Hindlimb muscle (tissue), 1 donor: ENCODE measurements at regions not wholly inside any gene's neighbourhood (a gene's known extent, or its start where the extent isn't known, plus 50 kb on each side); places are given as distances from the start of the nearest gene placed in this dataset.
"Not testable (repeated sequence)": the region's sequence is repeated elsewhere in the genome, so short reads cannot be mapped to it uniquely, and the experiment has no call there.

Experiments
- DNase-seq: peaks from one replicate; pipeline ENCODE4 v3.0.0-alpha.2; 2013

GRCh38 chr11:97905101-97905500, 1115.6 kb upstream of the CNTN5 start:
- no peak for DNase-seq

DNA sequence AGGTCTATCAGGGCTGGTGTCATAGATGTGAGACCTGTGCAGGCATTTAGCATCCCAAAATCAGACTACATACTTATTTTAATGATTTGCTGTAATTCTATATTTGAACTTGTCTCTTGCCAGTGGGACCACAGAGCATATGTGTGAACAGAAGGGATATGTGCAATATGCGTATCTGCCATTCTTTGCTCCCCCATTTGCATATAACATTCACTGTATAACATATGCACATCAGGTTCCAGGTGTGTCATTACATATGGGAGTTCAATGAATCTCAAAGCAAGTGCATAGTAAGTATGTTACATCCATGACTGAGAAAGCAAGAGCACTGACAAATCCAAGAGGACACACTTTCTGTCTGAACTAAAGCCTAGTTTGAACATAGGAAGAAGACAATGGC, 1115.1 kb upstream of the CNTN5 start:
- no peak for DNase-seq

DNA sequence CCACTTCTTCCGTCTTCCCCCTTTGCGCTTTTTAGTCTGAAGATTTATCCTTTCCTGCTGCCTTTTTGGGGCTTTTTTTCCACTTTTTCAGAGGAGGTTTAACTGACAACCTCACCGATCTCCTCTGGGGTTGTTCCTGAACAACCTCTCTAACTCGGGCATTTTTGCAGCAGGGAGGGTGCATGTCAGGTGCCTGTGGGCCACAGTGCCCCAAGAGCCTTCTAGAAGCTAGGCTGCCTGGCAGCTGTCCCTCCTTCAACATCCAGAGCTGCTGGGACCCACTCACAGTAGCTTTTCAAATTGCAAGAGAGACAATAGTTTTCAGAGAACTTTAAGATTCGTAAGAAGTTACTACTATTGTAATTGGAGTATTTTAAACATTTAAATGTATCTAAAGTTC, 1112.4 kb upstream of the CNTN5 start:
- no peak for DNase-seq

DNA sequence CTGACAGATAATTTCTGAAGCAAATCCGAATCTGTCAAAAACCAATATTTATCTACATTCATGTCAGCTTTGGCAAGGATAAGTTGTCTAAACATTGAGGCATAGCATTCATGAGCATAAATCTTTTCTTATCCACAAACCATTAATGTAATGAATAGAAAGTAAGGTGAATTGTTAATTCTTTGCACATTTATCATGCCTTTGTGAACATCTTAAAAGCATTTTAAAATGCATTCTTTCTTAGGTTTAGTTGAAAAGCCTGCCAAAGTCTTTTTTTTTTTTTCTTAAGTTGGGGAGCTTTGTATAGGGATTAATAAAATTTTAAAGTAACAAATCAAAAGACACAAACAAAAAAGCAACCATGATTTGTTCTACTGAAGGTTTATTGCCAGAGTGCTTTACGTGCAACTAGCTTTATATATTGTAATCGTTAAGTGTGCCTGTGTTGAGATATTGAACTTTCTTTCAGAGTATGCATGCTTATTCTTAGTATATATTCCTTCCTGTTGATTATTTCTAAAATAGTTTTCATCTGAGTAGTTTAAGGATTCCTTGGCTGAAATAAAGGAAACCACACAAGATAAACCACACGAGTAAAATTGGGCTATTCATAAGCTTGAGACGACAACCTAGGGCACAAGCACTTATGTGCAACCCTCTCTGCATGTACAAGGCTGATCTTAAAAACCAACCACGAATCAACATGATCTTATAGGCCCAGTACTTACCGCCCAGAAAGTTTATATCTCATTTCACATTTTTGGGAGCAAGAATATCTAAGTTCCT, 1110.9 kb upstream of the CNTN5 start:
- DNase-seq = no peak

- DNase-seq = no peak
These were observed 1108.1 kb upstream of the CNTN5 start for GRCh38 chr11:97912629-97913028.

DNA sequence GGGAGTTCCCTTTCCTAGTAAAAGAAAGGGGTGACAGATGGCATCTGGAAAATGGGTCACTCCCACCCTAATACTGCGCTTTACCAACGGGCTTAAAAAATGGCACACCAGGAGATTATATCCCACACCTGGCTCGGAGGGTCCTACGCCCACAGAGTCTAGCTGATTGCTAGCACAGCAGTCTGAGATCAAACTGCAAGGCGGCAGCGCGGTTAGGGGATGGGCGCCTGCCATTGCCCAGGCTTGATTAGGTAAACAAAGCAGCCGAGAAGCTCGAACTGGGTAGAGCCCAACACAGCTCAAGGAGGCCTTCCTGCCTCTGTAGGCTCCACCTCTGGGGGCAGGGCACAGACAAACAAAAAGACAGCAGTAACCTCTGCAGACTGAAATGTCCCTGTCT, 1097.8 kb upstream of the CNTN5 start:
- not testable (repeated sequence) for DNase-seq

GRCh38 chr11:97934572-97935208, 1086.1 kb upstream of the CNTN5 start:
- no peak for DNase-seq

GRCh38 chr11:97937501-97937900, 1083.2 kb upstream of the CNTN5 start:
- no peak for DNase-seq

DNA sequence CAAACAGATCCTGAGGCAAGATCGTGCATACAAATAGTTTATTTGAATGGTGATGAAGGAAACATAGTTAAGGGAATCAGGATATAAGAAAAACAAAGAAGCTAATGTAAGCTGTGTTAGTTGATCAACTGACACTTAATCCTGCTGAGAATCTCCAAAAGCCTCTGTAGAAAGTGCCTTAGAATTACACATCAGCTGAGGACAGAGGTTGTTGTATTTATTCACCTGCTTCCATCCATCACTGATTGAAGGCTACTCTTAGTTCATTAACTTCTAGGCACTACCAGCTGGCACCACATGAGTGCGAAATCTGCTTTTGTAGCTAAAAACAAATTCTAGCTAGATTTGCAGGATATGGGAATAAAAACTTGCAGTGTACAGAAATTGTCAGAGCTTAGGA, 1082.0 kb upstream of the CNTN5 start:
- DNase-seq = no peak

DNA sequence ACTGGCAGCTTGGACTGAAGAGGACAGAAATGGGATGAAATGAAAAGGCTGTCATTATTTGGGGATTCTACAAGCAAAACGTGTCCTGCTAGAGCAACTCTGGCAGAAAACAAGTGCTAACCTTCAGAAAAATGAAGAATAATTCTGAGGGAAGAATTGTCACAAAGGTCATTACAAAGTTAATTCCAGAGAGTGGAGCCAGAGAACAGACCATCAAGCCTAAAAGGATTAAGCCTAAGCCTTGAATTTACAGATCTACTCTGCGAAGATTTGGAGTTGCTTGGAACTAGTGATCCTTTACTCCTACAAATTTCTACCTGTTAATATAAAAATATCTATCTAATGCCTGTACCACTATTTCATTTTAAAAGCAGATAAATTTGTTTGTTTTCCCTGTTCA, 1077.3 kb upstream of the CNTN5 start:
- no peak for DNase-seq

DNA sequence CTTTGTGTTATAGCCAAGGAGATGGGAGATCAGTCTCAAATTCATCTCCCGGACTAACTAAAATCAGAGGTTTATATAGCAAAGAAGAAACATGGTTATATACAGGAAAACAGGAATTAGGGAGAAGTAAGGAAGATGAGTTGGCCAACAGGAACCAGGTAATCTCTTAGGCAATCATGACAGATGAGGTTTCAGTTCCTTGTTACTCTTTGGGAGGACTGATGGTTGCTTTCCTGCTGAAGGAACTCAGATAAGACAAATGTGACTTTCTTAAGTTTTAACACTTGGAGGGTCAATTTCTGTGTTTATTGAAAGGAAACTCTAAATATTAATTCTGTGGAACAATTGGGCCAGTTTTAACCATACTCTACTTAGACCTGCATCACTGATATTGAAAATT, 1072.0 kb upstream of the CNTN5 start:
- no peak for DNase-seq

DNA sequence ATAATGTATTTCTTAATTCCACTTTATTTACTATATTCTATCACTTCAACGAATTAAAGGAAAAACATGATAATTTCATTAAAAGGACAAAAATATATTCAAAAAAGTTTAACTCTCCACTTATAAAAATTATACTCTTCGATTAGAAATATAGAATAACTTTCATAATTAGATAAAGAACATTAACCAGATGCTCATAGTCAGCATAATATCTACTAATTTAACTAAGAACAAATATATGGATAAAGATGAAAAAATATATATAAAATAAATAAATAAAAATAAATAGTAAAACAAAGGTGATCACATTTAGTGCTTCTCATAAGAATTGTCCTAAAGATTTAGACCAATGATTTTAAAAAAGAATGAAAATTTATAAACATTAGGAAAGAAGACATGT, 1065.2 kb upstream of the CNTN5 start:
- DNase-seq = no peak

GRCh38 chr11:97956904-97957303, 1063.8 kb upstream of the CNTN5 start:
- DNase-seq = no peak

DNA sequence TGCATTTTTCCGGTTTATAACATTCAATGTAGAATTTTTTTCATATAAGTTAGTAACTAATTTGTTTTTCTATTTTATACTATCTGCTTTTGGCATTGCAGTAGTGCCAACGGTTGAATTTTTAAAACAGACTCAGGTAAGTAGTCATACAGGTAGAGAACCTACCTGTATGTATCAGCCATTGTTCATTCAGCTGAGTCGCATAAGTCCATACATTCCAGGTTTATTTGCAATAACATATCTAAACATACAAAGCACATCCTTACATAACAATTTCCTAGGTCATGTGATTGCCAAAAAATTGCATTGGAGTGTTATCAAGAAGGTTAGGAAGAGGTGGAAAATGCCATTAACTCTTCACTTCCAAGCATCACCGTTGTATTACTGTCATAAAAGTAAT, 1059.3 kb upstream of the CNTN5 start:
- DNase-seq = no peak

DNA sequence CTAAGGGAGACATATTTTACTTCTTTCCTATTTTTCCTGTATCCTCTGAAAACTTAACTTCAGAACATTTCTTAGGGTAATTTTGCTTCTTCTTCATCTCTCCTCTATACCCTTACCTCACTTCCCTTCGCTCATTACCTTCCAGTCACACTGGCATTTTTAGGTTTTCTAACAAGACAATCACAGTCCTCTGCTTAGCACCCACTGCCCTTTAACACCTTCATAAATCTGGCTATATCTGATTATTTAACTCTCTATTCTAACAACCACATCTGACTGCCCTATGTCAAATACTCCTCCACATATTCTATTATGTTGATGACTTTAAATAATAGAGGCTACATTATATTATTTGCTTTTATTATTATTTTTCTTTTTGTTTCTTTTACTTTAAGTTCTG, 1058.0 kb upstream of the CNTN5 start:
- no peak for DNase-seq

DNA sequence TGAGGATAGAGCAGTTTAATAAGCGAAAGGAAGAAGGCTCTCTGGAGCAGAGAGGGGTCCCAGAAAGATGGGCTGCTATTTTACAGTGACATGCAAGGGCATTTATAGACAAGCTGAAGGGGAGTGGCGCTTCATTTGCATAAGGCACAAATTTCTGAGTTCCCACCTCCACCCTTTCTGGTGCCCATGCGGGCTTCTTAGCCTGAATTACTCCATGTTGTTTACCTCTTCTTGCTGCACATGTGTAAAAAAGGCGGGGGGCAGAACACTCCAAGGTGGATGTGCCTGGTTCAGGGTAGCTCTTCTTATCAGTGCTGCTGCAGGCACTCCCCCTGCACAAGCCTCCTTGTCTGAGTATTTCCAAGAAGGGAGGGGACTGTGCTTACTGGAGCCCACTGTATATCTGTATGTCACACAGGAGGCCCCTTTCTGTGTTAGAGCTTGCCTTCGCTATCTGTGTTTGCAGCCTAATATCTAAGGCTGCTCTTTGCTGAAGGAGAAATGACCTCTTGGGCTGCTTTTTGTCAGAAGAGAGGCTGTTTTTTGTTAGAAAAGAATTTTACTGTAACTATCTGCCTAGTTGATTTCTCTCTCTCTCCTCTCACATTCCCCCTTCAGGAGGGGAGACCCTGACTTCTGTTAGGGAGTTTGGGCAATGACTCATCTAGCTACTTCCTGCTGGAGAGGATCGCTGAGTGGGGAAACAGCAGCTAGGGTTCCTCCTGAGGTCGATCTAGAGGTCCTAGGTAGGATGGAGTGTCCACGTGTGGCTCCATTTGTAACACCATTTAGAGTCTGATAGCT, 1057.0 kb upstream of the CNTN5 start:
- DNase-seq = no peak

DNA sequence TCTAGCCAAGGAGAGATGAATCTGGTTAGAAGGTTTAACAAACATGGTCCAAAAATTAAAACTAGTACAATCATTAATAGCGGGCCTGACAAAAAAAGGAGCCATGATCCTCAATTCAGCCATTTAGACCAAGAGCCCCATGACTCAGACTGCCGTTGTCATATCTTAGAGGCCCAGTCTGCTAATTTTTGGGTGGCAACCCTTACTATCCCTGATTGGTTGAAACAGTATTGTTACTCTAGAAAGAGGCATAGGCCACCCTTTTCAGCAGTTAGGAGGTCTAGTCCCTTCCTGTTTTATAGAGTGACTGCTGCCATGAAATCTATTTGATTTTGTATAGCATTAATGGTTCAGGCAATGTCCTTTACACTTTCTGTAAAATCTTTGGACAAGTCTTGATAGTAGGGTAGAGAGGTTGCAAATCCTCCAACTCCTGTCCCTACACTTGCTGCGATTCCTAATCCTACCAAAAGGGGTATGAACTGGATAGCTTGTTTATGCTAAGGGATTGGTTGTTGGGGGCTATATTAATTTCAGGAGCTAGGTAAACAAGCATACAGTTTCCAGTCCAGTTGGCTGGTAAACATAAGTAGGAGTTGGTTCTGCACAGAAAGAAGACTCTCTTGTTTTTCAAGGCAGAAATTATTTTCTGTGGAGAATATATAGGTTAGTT, 1056.3 kb upstream of the CNTN5 start:
- no peak for DNase-seq

GRCh38 chr11:97965849-97966646, 1054.7 kb upstream of the CNTN5 start:
- no peak for DNase-seq

DNA sequence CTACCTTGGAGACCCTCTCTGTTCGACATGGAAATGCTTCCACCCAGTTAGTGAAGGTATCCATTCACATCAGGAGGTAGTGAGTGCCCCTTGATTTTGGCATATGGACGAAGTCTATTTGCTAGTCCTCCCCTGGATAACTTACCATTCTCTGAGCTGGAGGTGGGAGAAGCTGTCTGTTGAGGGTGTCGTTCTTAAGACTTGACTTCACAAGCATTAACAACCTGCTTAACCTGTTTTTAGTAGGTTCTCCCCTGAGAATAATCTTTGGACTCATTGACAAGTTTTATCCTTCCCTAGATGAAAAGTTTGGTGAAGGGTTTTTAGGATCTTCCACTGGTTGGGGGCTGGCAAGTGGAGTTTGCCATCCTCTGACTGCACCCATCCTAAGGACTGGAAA, 1053.8 kb upstream of the CNTN5 start:
- no peak for DNase-seq

- DNase-seq = no peak
These were observed 1052.7 kb upstream of the CNTN5 start for GRCh38 chr11:97968071-97968470.

- DNase-seq = no peak
These were observed 1048.0 kb upstream of the CNTN5 start for GRCh38 chr11:97972731-97973130.

DNA sequence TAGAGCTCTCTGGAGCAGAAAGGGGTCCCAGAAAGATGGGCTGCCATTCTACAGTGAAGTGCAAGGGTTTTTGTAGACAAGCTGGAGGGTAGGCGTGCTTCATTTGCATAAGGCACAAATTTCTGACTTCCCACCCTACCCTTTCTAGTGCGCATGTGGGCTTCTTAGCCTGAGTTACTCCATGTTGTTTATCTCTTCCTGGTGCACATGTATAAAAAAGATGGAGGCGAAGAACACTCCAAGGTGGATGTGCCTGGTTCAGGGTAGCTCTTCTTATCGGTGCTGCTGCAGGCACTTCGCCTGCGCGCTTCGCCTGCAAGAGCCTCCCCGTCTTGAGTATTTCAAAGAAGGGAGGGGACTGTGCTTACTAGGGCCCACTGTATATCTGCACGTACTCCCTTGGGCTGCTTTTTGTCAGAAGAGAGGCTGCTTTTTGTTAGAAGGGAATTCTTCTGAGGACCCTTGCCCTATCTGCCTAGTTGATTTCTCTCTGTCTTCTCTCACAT, 1047.3 kb upstream of the CNTN5 start:
- DNase-seq = no peak
